ENCODE measurements at regions not wholly inside any gene's neighbourhood (a gene's known extent, or its start where the extent isn't known, plus 50 kb on each side); places are given as distances from the start of the nearest gene placed in this dataset.

DNA sequence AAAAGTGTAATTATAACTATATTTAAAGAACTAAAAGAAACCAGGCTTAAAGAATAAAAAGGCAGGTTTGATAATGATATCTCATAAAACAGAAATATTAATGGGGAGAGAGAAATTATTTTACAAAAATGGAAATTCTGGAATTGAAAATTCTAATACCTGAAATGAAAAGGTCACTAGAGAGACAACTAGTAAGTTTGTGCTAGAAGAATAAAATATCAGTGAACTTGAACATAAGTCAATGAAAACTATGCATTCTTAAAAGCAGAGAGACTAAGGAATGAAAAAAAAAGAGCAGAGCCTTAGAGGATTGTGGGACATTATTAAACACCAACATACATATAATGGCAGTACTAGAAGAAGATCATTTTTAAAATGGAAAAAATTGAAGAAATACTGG is 1475.0 kb upstream of the ZEB2 start:
- ATAC-seq (ENCODE audit: low read depth) (no peak), DNase-seq (no peak)
- CTCF ChIA-PET: no interaction called here
- POLR2A ChIA-PET: no interaction called here
- intact Hi-C loops (cut with micrococcal nuclease): no loop called here
- Mint-ChIP-seq H3K4me1 (no peaks in the 10 kb centered on the region), H3K9me3 (peaks cover 19% of the 10 kb centered on the region), H3K4me3 (no peak overlapping the region), H3K27ac (no peak overlapping the region), H3K36me3 (ENCODE audit: low read depth) (no peaks in the 10 kb centered on the region), H3K27me3 (no peaks in the 10 kb centered on the region)
- TF ChIP-seq, protein P1, sequence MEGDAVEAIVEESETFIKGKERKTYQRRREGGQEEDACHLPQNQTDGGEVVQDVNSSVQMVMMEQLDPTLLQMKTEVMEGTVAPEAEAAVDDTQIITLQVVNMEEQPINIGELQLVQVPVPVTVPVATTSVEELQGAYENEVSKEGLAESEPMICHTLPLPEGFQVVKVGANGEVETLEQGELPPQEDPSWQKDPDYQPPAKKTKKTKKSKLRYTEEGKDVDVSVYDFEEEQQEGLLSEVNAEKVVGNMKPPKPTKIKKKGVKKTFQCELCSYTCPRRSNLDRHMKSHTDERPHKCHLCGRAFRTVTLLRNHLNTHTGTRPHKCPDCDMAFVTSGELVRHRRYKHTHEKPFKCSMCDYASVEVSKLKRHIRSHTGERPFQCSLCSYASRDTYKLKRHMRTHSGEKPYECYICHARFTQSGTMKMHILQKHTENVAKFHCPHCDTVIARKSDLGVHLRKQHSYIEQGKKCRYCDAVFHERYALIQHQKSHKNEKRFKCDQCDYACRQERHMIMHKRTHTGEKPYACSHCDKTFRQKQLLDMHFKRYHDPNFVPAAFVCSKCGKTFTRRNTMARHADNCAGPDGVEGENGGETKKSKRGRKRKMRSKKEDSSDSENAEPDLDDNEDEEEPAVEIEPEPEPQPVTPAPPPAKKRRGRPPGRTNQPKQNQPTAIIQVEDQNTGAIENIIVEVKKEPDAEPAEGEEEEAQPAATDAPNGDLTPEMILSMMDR (IDR thresholded peaks at IDR 0.05): no peak

DNA sequence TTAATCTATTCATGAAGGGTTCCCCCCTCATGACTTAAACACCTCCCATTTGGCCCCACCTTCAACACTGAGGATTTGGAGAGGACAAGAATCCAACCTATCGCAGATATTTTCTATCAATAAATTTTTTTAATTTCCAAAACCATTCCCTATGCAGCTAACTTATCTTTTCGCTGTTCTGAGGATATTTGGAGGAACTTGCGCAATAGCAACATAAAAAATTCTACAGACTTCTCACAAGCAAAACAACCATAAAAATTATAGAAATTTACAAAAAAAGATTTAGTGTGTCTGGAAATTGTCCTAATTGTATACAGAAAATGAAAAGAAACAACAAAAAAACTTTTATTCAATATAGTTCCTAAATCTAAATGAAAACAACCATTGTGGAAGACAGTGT is 1472.7 kb upstream of the ZEB2 start:
- intact Hi-C loops (cut with micrococcal nuclease): no loop called here
- peaks cover 16% of the 10 kb centered on the region for H3K9me3 Mint-ChIP-seq
- no peak for DNase-seq
- POLR2A ChIA-PET: no interaction called here
- CTCF ChIA-PET: no interaction called here
- H3K27me3 Mint-ChIP-seq: no peaks in the 10 kb centered on the region
- TF ChIP-seq, protein P1 (IDR thresholded peaks at IDR 0.05): no peak
- no peak for ATAC-seq (ENCODE audit: low read depth)
- H3K4me1 Mint-ChIP-seq: no peaks in the 10 kb centered on the region
- H3K4me3 Mint-ChIP-seq: no peak overlapping the region
- no peaks in the 10 kb centered on the region for H3K36me3 Mint-ChIP-seq (ENCODE audit: low read depth)
- H3K27ac Mint-ChIP-seq: no peak overlapping the region

DNA sequence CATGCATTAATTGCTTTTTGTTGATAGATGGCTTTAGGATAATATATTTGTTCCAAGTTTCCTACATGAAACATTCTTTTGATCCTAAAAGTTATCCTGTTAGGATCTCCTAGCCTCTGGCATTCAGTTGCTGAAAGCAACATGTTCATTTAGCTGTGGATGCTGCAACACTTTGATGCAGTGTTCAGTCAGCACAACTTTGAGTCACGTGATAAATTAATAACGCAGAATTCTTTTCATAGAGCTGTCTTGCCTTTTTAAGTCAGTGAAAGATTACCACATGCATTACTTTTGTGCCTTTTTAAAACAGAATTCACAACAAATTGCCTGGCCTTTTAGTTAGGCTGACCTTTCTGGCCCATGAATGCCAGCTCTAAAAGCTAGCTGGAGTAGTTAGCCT is 1467.9 kb upstream of the ZEB2 start:
- ChIA-PET POLR2A (no interaction called here), CTCF (no interaction called here)
- Mint-ChIP-seq H3K27me3 (no peaks in the 10 kb centered on the region), H3K36me3 (ENCODE audit: low read depth) (no peaks in the 10 kb centered on the region), H3K27ac (no peak overlapping the region), H3K4me1 (no peaks in the 10 kb centered on the region), H3K9me3 (no peaks in the 10 kb centered on the region), H3K4me3 (no peak overlapping the region)
- no peak for ATAC-seq (ENCODE audit: low read depth)
- DNase-seq: no peak
- TF ChIP-seq, protein P1 (IDR thresholded peaks at IDR 0.05): no peak
- intact Hi-C loops (cut with micrococcal nuclease): no loop called here

DNA sequence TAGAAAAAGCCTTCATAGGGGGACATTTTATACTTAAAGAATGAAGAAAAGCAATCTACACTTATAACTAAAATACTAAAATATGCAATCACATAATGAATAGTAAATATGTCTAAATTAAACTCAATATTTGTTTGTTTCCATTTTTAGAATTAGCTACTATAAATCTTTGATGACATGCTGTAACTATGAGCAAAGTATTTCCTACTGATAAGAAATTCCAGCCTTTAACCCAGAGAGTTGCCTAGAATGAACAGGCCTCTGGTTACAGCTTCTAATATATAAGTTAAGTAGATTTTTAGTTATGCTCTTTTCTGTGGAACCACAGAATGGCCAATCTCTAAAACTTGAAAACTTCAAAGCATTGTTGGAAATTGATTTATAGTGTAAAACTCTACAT is 1465.6 kb upstream of the ZEB2 start:
- Mint-ChIP-seq H3K9me3 (no peaks in the 10 kb centered on the region), H3K27me3 (no peaks in the 10 kb centered on the region), H3K4me1 (no peaks in the 10 kb centered on the region), H3K27ac (no peak overlapping the region), H3K4me3 (no peak overlapping the region), H3K36me3 (ENCODE audit: low read depth) (no peaks in the 10 kb centered on the region)
- CTCF ChIA-PET: no interaction called here
- intact Hi-C loops (cut with micrococcal nuclease): no loop called here
- no peak for ATAC-seq (ENCODE audit: low read depth)
- TF ChIP-seq, protein P1 (IDR thresholded peaks at IDR 0.05): no peak
- DNase-seq: no peak
- POLR2A ChIA-PET: no interaction called here

DNA sequence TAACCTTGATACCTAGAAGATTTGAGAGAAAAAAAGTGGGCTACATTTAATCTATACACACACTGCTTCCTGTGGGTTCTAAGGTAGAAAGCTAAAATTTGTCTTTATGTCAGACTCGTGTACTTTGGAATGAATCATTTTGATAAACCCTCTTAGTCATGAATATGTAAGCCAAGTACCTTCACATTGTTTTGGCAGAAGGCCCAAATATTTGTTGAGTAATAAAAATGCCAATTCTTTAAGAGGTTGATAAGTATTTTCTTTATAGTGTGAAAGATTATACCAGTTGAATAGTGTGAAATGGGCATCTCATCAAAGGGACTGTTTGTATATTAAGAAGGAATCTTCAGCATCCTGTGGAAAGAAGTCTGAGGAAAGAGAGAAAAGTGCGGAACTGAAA is 1464.7 kb upstream of the ZEB2 start:
- no peak overlapping the region for H3K27ac Mint-ChIP-seq
- no peaks in the 10 kb centered on the region for H3K9me3 Mint-ChIP-seq
- intact Hi-C loops (cut with micrococcal nuclease): no loop called here
- ChIA-PET POLR2A (no interaction called here), CTCF (no interaction called here)
- TF ChIP-seq, protein P1 (IDR thresholded peaks at IDR 0.05): no peak
- H3K4me3 Mint-ChIP-seq: no peak overlapping the region
- H3K4me1 Mint-ChIP-seq: no peaks in the 10 kb centered on the region
- H3K36me3 Mint-ChIP-seq (ENCODE audit: low read depth): no peaks in the 10 kb centered on the region
- H3K27me3 Mint-ChIP-seq: no peaks in the 10 kb centered on the region
- ATAC-seq (ENCODE audit: low read depth): no peak
- DNase-seq: no peak
